Natural killer cell (primary cell): ENCODE measurements at regions not wholly inside any gene's neighbourhood (a gene's known extent, or its start where the extent isn't known, plus 50 kb on each side); places are given as distances from the start of the nearest gene placed in this dataset.

Experiments used
- ATAC-seq, 3 donors: fragments of 150-1000 bp in 2 of 3; fragments of 200-7000 bp in 1 of 3; cut with Tn5 transposase; 1 replicate in 1 of 3; 2 replicates in 2 of 3; pipeline ENCODE4 v1.10.0; 2021; ENCODE audit warnings: mild to moderate bottlenecking in 2 of 3, moderate library complexity in 2 of 3
- DNase-seq, 2 donors: peaks; one replicate each; pipeline versions ENCODE4 v3.0.0 to v3.0.0-alpha.2; 2013 to 2021; ENCODE audit warnings: mixed read lengths in 1 of 2
- H3K27ac ChIP-seq: one replicate; pipeline ENCODE4 v1.5.1; 2013; ENCODE audit warnings: mild to moderate bottlenecking, low read length
- H3K27me3 ChIP-seq: one replicate; pipeline ENCODE4 v1.6.1; 2013; ENCODE audit warnings: low read length; ENCODE audit not compliant: control insufficient read depth, insufficient read depth
- H3K36me3 ChIP-seq: one replicate; pipeline ENCODE4 v1.6.1; 2013; ENCODE audit warnings: low read length; ENCODE audit not compliant: control insufficient read depth, insufficient read depth
- H3K4me1 ChIP-seq: one replicate; pipeline ENCODE4 v1.6.1; 2013; ENCODE audit warnings: low read length; ENCODE audit not compliant: control insufficient read depth, insufficient read depth
- H3K4me3 ChIP-seq: one replicate; pipeline ENCODE4 v1.5.1; 2013; ENCODE audit warnings: low read length
- H3K9me3 ChIP-seq: one replicate; pipeline ENCODE4 v1.6.1; 2013; ENCODE audit warnings: low read length; ENCODE audit not compliant: control insufficient read depth, insufficient read depth
- H3K27ac Mint-ChIP-seq, 2 donors: one replicate each; pipeline ENCODE4 v1.8.0; 2022; ENCODE audit warnings: mild to moderate bottlenecking in 2 of 2, mixed read lengths in 2 of 2, moderate library complexity in 1 of 2
- H3K27me3 Mint-ChIP-seq, 2 donors: one replicate each; pipeline ENCODE4 v1.8.0; 2022; ENCODE audit warnings: low read depth in 2 of 2, mixed read lengths in 2 of 2
- H3K36me3 Mint-ChIP-seq: one replicate; pipeline ENCODE4 v1.8.0; 2022; ENCODE audit warnings: mixed read lengths
- H3K4me1 Mint-ChIP-seq, 2 donors: one replicate each; pipeline ENCODE4 v1.8.0; 2022; ENCODE audit warnings: mixed read lengths in 2 of 2
- H3K4me3 Mint-ChIP-seq: one replicate; pipeline ENCODE4 v1.8.0; 2022; ENCODE audit warnings: mild to moderate bottlenecking, moderate library complexity, mixed read lengths
- H3K9me3 Mint-ChIP-seq, 2 donors: one replicate each; pipeline ENCODE4 v1.8.0; 2022; ENCODE audit warnings: mixed read lengths in 2 of 2
- CTCF ChIP-seq: fragments of 200-600 bp; IDR thresholded peaks from one replicate; pipeline ENCODE4 v1.8.0; 2022; ENCODE audit warnings: antibody characterized with exemption
- WGBS: methylation state at CpG from one replicate; pipeline ENCODE4 v1.1.7; 2013; ENCODE audit warnings: missing lambda C conversion rate; ENCODE audit not compliant: insufficient coverage; 5-methylcytosine and 5-hydroxymethylcytosine counted together
- intact Hi-C: fragments of 100-400 bp; cut with micrococcal nuclease; formaldehyde crosslinking; loops from one replicate; pipeline ENCODE4 v1.14.2; 2022

GRCh38 chr10:6756716-6757115 lies 176.6 kb upstream of the PRKCQ start:
- no peaks in the 10 kb centered on the region for H3K36me3 ChIP-seq
- WGBS = 78% methylated on average over 2 of the region's 2 CpGs
- H3K27me3 Mint-ChIP-seq = peaks cover 38 to 66% of the 10 kb centered on the region in 2 donors
- no peaks in the 10 kb centered on the region for H3K4me1 Mint-ChIP-seq
- no peaks in the 10 kb centered on the region for H3K9me3 ChIP-seq
- H3K27ac ChIP-seq = no peak overlapping the region
- no peak overlapping the region for H3K27ac Mint-ChIP-seq
- intact Hi-C loops = no loop called here
- DNase-seq (no peak), ATAC-seq (no peak)
- H3K4me3 ChIP-seq = no peak overlapping the region
- H3K4me1 ChIP-seq = no peaks in the 10 kb centered on the region
- no peak overlapping the region for H3K4me3 Mint-ChIP-seq
- H3K27me3 ChIP-seq = peaks cover 5% of the 10 kb centered on the region
- no peaks in the 10 kb centered on the region for H3K36me3 Mint-ChIP-seq
- no peak for TF ChIP-seq CTCF
- no peaks in the 10 kb centered on the region for H3K9me3 Mint-ChIP-seq

- intact Hi-C loops = no loop called here
- DNase-seq (no peak), ATAC-seq (no peak)
- Mint-ChIP-seq H3K4me1 (no peaks in the 10 kb centered on the region), H3K36me3 (no peaks in the 10 kb centered on the region), H3K9me3 (no peaks in the 10 kb centered on the region), H3K4me3 (no peak overlapping the region), H3K27me3 (peaks cover 37 to 65% of the 10 kb centered on the region in 2 donors), H3K27ac (no peak overlapping the region)
- Histone ChIP-seq H3K9me3 (no peaks in the 10 kb centered on the region), H3K27ac (no peak overlapping the region), H3K36me3 (no peaks in the 10 kb centered on the region), H3K4me1 (no peaks in the 10 kb centered on the region), H3K27me3 (peaks cover 3% of the 10 kb centered on the region), H3K4me3 (no peak overlapping the region)
- WGBS = 52% methylated on average over 7 of the region's 9 CpGs
- no peak for TF ChIP-seq CTCF
These were observed 175.8 kb upstream of the PRKCQ start for GRCh38 chr10:6755781-6756460.

GRCh38 chr10:6753644-6754043 lies 173.6 kb upstream of the PRKCQ start:
- Histone ChIP-seq H3K9me3 (no peaks in the 10 kb centered on the region), H3K36me3 (no peaks in the 10 kb centered on the region), H3K4me3 (no peak overlapping the region), H3K27me3 (peaks cover 6% of the 10 kb centered on the region), H3K4me1 (no peaks in the 10 kb centered on the region), H3K27ac (no peak overlapping the region)
- intact Hi-C loops = no loop called here
- no peak overlapping the region for H3K27ac Mint-ChIP-seq
- H3K4me3 Mint-ChIP-seq = no peak overlapping the region
- H3K27me3 Mint-ChIP-seq = peaks cover 34 to 60% of the 10 kb centered on the region in 2 donors
- no peaks in the 10 kb centered on the region for H3K36me3 Mint-ChIP-seq
- no peaks in the 10 kb centered on the region for H3K4me1 Mint-ChIP-seq
- WGBS = 79% methylated on average over 10 of the region's 10 CpGs
- TF ChIP-seq CTCF = no peak
- no peaks in the 10 kb centered on the region for H3K9me3 Mint-ChIP-seq
- ATAC-seq (no peak), DNase-seq (no peak)

- H3K27ac Mint-ChIP-seq = no peak overlapping the region
- H3K27me3 ChIP-seq = peaks cover 3% of the 10 kb centered on the region
- intact Hi-C loops = no loop called here
- no peak overlapping the region for H3K4me3 Mint-ChIP-seq
- H3K27me3 Mint-ChIP-seq = peaks cover 34 to 51% of the 10 kb centered on the region in 2 donors
- TF ChIP-seq CTCF = no peak
- DNase-seq = no peak
- H3K4me1 ChIP-seq = no peaks in the 10 kb centered on the region
- H3K4me3 ChIP-seq = no peak overlapping the region
- no peaks in the 10 kb centered on the region for H3K36me3 ChIP-seq
- no peaks in the 10 kb centered on the region for H3K9me3 ChIP-seq
- no peaks in the 10 kb centered on the region for H3K4me1 Mint-ChIP-seq
- H3K36me3 Mint-ChIP-seq = no peaks in the 10 kb centered on the region
- H3K27ac ChIP-seq = no peak overlapping the region
- WGBS = 85% methylated on average over 2 of the region's 4 CpGs
- H3K9me3 Mint-ChIP-seq = no peaks in the 10 kb centered on the region
- no peak for ATAC-seq
These were observed 171.3 kb upstream of the PRKCQ start for GRCh38 chr10:6751363-6751762.
